ENCODE measurements at regions not wholly inside any gene's neighbourhood (a gene's known extent, or its start where the extent isn't known, plus 50 kb on each side); places are given as distances from the start of the nearest gene placed in this dataset.
"Not testable (repeated sequence)": the region's sequence is repeated elsewhere in the genome, so short reads cannot be mapped to it uniquely, and the experiment has no call there.

GRCh38 chr5:143955141-143955540, 143.2 kb downstream of the HMHB1 start:
- DNase-seq: peak; percentile 67

GRCh38 chr5:143957455-143957854, 145.5 kb downstream of the HMHB1 start:
- no peak for DNase-seq

- no peak for DNase-seq
Measured at GRCh38 chr5:143962201-143962600, 150.2 kb downstream of the HMHB1 start.

- no peak for DNase-seq
Measured at GRCh38 chr5:143964919-143965318, 153.0 kb downstream of the HMHB1 start.

GRCh38 chr5:143966280-143966679, 154.3 kb downstream of the HMHB1 start:
- no peak for DNase-seq

- DNase-seq: peak; percentile 87
Measured at GRCh38 chr5:143968071-143968878, 156.3 kb downstream of the HMHB1 start.

- DNase-seq: no peak
Measured at GRCh38 chr5:143970159-143970558, 158.2 kb downstream of the HMHB1 start.

GRCh38 chr5:143972068-143972467, 160.1 kb downstream of the HMHB1 start:
- DNase-seq: no peak

GRCh38 chr5:143976055-143976454, 164.1 kb downstream of the HMHB1 start:
- no peak for DNase-seq

- peak; percentile 28 for DNase-seq
Measured at GRCh38 chr5:143977891-143978461, 166.0 kb downstream of the HMHB1 start.

- DNase-seq: no peak
Measured at GRCh38 chr5:143979044-143979690, 167.2 kb downstream of the HMHB1 start.

GRCh38 chr5:143980506-143980905, 168.5 kb downstream of the HMHB1 start:
- no peak for DNase-seq

GRCh38 chr5:143982957-143983356, 171.0 kb downstream of the HMHB1 start:
- not testable (repeated sequence) for DNase-seq

GRCh38 chr5:143985832-143986515, 174.0 kb downstream of the HMHB1 start:
- peak; percentile 94 for DNase-seq

GRCh38 chr5:143986516-143987212, 174.7 kb downstream of the HMHB1 start:
- DNase-seq: peak; percentile 88

GRCh38 chr5:143987264-143987663, 175.3 kb downstream of the HMHB1 start:
- DNase-seq: no peak

- DNase-seq: no peak
Measured at GRCh38 chr5:143987751-143988560, 176.0 kb downstream of the HMHB1 start.

- no peak for DNase-seq
Measured at GRCh38 chr5:143992496-143992895, 178.0 kb downstream of the YIPF5 start.

GRCh38 chr5:144002876-144003275, 167.6 kb downstream of the YIPF5 start:
- peak; percentile 78 for DNase-seq

GRCh38 chr5:144003636-144004035, 166.8 kb downstream of the YIPF5 start:
- DNase-seq: no peak

- no peak for DNase-seq
Measured at GRCh38 chr5:144004146-144004545, 166.3 kb downstream of the YIPF5 start.

- DNase-seq: no peak
Measured at GRCh38 chr5:144004751-144005150, 165.7 kb downstream of the YIPF5 start.

All from fibroblast of skin of right quadriceps (primary cell).